HepG2 (cell line): ENCODE measurements at regions not wholly inside any gene's neighbourhood (a gene's known extent, or its start where the extent isn't known, plus 50 kb on each side); places are given as distances from the start of the nearest gene placed in this dataset.

Source experiments
- ATAC-seq: fragments of 200-7000 bp; cut with Tn5 transposase; 3 replicates; pipeline ENCODE4 v1.9.1; 2020; ENCODE audit warnings: mild to moderate bottlenecking, moderate library complexity
- BruUV-seq: library from RNA; stranded (reverse); fragments of 400-500 nt; replicated peaks from 2 replicates; lab custom pipeline; 2021; lab: Mats Ljungman, UMichigan
- CTCF ChIA-PET: fragments of 300-600 bp; formaldehyde crosslinking; extraction: SDS; loops from one replicate; lab custom pipeline; 2021; ENCODE audit warnings: low total read pairs, inconsistent platforms, low intra/inter-chr PET ratio; lab: Yijun Ruan, JAX
- POLR2A ChIA-PET: fragments of 350-600 bp; sonication (Branson Sonifier 250); formaldehyde crosslinking; loops from one replicate; lab custom pipeline; 2020; ENCODE audit warnings: antibody characterized with exemption, inconsistent platforms; lab: Yijun Ruan, JAX
- DNase-seq: peaks from one replicate; pipeline ENCODE4 v3.0.0-alpha.2; 2015; ENCODE audit warnings: low spot score
- FAIRE-seq: peaks from 3 replicates; lab custom pipeline; 2011; peaks lifted over from hg19 to GRCh38; lab: Jason Lieb, UNC
- H2AFZ ChIP-seq: one replicate; pipeline ENCODE4 v1.6.1; 2011; ENCODE audit warnings: low read length, inconsistent platforms
- H3K27ac ChIP-seq: fragments of 300-600 bp; 3 replicates; pipeline ENCODE4 v1.8.0; 2011; ENCODE audit warnings: mixed run types, mild to moderate bottlenecking, mixed read lengths, low read length, inconsistent platforms; ENCODE audit not compliant: insufficient read depth; ENCODE audit errors: extremely low read length
- H3K27me3 ChIP-seq, 2 experiments: fragments of 200-600 bp in 1 of 2; 2 replicates in 1 of 2; 3 replicates in 1 of 2; pipeline versions ENCODE4 v1.6.0 to v1.8.0; 2011; ENCODE audit warnings: low read length in 2 of 2, mild to moderate bottlenecking in 2 of 2, moderate library complexity in 2 of 2, inconsistent platforms in 1 of 2; ENCODE audit not compliant: insufficient read depth in 2 of 2, control insufficient read depth in 1 of 2
- H3K36me3 ChIP-seq, 2 experiments: fragments of 200-600 bp in 1 of 2; replicated peaks in 1 of 2; 2 replicates in 1 of 2; 3 replicates in 1 of 2; pipeline versions ENCODE4 v1.5.1 to v1.8.0; 2011; ENCODE audit warnings: low read length in 2 of 2, inconsistent platforms in 1 of 2; ENCODE audit not compliant: insufficient read depth in 2 of 2, control insufficient read depth in 1 of 2
- H3K4me1 ChIP-seq: 2 replicates; pipeline ENCODE4 v1.5.1; 2012; ENCODE audit warnings: low read length, inconsistent platforms; ENCODE audit not compliant: insufficient read depth
- H3K4me2 ChIP-seq: 2 replicates; pipeline ENCODE4 v1.6.0; 2011; ENCODE audit warnings: low read depth, low read length, inconsistent platforms
- H3K4me3 ChIP-seq, 3 experiments: fragments of 200-600 bp in 1 of 3; sonication (generic), shearing (Covaris generic) in 1 of 3; replicated peaks in 1 of 3; 2 replicates each; pipeline ENCODE4 v1.5.1; 2011 to 2016; ENCODE audit warnings: low read length in 3 of 3, inconsistent platforms in 2 of 3, low read depth in 2 of 3, mild to moderate bottlenecking in 2 of 3, control low read depth in 1 of 3, mixed read lengths in 1 of 3; ENCODE audit not compliant: insufficient read depth in 1 of 3
- H3K79me2 ChIP-seq: one replicate; pipeline ENCODE4 v1.6.1; 2011; ENCODE audit warnings: low read length, inconsistent platforms; ENCODE audit not compliant: insufficient read depth
- H3K9ac ChIP-seq: 2 replicates; pipeline ENCODE4 v1.6.0; 2011; ENCODE audit warnings: mild to moderate bottlenecking, low read depth, low read length, inconsistent platforms; ENCODE audit not compliant: insufficient read depth
- H3K9me3 ChIP-seq: 2 replicates; pipeline ENCODE4 v1.5.1; 2012; ENCODE audit warnings: mild to moderate bottlenecking, low read length
- H4K20me1 ChIP-seq: 2 replicates; pipeline ENCODE4 v1.6.0; 2011; ENCODE audit warnings: inconsistent platforms, mild to moderate bottlenecking, low read length, moderate library complexity; ENCODE audit not compliant: insufficient read depth
- ATAD3A ChIP-seq: sonication (generic); formaldehyde crosslinking; IDR thresholded peaks from 2 replicates; pipeline ENCODE4 v1.4.0; 2020; ENCODE audit warnings: missing genetic modification reagents
- CENPT ChIP-seq: sonication (generic); formaldehyde crosslinking; IDR thresholded peaks from 2 replicates; pipeline ENCODE4 v1.8.0; 2022; ENCODE audit warnings: low read depth, mild to moderate bottlenecking, moderate library complexity, missing genetic modification reagents
- KDM6A ChIP-seq: IDR thresholded peaks from 2 replicates; pipeline ENCODE4 v1.6.1; 2016; ENCODE audit warnings: low read depth
- MXD4 ChIP-seq: IDR thresholded peaks from 2 replicates; pipeline ENCODE4 v1.6.1; 2016; ENCODE audit warnings: mild to moderate bottlenecking, missing biosample characterization, missing genetic modification reagents
- NFAT5 ChIP-seq: sonication (generic); formaldehyde crosslinking; IDR thresholded peaks from 2 replicates; pipeline ENCODE4 v1.4.0; 2020; ENCODE audit warnings: missing genetic modification reagents
- RBAK ChIP-seq: sonication (generic); formaldehyde crosslinking; IDR thresholded peaks from 2 replicates; pipeline ENCODE4 v1.5.1; 2020; ENCODE audit warnings: mild to moderate bottlenecking, missing genetic modification reagents
- RFXANK ChIP-seq: IDR thresholded peaks from 2 replicates; pipeline ENCODE4 v1.6.1; 2016
- TERF1 ChIP-seq: sonication (generic); formaldehyde crosslinking; IDR thresholded peaks from 2 replicates; pipeline ENCODE4 v1.8.0; 2022; ENCODE audit warnings: mild to moderate bottlenecking, missing genetic modification reagents, moderate library complexity
- ZNF33A ChIP-seq: sonication (generic); formaldehyde crosslinking; IDR thresholded peaks from 2 replicates; pipeline ENCODE4 v1.5.1; 2020; ENCODE audit warnings: missing genetic modification reagents, mild to moderate bottlenecking, moderate library complexity, borderline replicate concordance
- ZSCAN5A ChIP-seq: sonication (generic); formaldehyde crosslinking; IDR thresholded peaks from 2 replicates; pipeline ENCODE4 v1.8.0; 2022; ENCODE audit warnings: mild to moderate bottlenecking, missing genetic modification reagents, borderline replicate concordance
- WGBS: methylation state at CpG from one replicate; pipeline ENCODE4 v1.1.6; 2017; ENCODE audit warnings: low lambda C conversion rate; 5-methylcytosine and 5-hydroxymethylcytosine counted together
- in situ Hi-C: cut with HindIII; loops from 2 replicates; pipeline ENCODE4 v1.10.0; 2017; ENCODE audit warnings: low pct_unique_long_range_greater_than_20kb; ENCODE audit not compliant: extremely low pct_ligation_motif_present
- intact Hi-C: fragments of 100-400 bp; cut with micrococcal nuclease; formaldehyde crosslinking; loops from one replicate; pipeline ENCODE4 v1.10.0; 2022; ENCODE audit not compliant: unreplicated experiment
- TF ChIP-seq, protein P1 (sequence below): sonication (generic); formaldehyde crosslinking; IDR thresholded peaks from 2 replicates; pipeline ENCODE4 v1.9.0; 2021; ENCODE audit warnings: mild to moderate bottlenecking, missing genetic modification reagents

- Histone ChIP-seq H3K9ac (no peak overlapping the region), H4K20me1 (no peaks in the 10 kb centered on the region), H2AFZ (no peak overlapping the region), H3K36me3 (no peaks in the 10 kb centered on the region), H3K9me3 (no peaks in the 10 kb centered on the region), H3K4me1 (peaks cover 32% of the 10 kb centered on the region), H3K27ac (no peak overlapping the region), H3K4me3 (no peak overlapping the region), H3K79me2 (no peaks in the 10 kb centered on the region), H3K4me2 (no peak overlapping the region), H3K27me3 (no peaks in the 10 kb centered on the region)
- DNase-seq (no peak), FAIRE-seq (no peak), ATAC-seq (no peak)
- intact Hi-C loops: no loop called here
- no TSS peak for BruUV-seq
- WGBS: 66% methylated on average over 2 of the region's 2 CpGs
- POLR2A ChIA-PET: no interaction called here
- CTCF ChIA-PET: no interaction called here
- in situ Hi-C loops: no loop called here
- TF ChIP-seq TERF1 (CRISPR knock-in tag) (no peak), KDM6A (no peak), RFXANK (CRISPR knock-in tag) (no peak), RBAK (CRISPR knock-in tag) (no peak), ATAD3A (no peak), MXD4 (no peak), CENPT (CRISPR knock-in tag) (no peak), ZSCAN5A (CRISPR knock-in tag) (no peak), ZNF33A (CRISPR knock-in tag) (no peak), NFAT5 (CRISPR knock-in tag) (no peak)
- TF ChIP-seq, protein P1, sequence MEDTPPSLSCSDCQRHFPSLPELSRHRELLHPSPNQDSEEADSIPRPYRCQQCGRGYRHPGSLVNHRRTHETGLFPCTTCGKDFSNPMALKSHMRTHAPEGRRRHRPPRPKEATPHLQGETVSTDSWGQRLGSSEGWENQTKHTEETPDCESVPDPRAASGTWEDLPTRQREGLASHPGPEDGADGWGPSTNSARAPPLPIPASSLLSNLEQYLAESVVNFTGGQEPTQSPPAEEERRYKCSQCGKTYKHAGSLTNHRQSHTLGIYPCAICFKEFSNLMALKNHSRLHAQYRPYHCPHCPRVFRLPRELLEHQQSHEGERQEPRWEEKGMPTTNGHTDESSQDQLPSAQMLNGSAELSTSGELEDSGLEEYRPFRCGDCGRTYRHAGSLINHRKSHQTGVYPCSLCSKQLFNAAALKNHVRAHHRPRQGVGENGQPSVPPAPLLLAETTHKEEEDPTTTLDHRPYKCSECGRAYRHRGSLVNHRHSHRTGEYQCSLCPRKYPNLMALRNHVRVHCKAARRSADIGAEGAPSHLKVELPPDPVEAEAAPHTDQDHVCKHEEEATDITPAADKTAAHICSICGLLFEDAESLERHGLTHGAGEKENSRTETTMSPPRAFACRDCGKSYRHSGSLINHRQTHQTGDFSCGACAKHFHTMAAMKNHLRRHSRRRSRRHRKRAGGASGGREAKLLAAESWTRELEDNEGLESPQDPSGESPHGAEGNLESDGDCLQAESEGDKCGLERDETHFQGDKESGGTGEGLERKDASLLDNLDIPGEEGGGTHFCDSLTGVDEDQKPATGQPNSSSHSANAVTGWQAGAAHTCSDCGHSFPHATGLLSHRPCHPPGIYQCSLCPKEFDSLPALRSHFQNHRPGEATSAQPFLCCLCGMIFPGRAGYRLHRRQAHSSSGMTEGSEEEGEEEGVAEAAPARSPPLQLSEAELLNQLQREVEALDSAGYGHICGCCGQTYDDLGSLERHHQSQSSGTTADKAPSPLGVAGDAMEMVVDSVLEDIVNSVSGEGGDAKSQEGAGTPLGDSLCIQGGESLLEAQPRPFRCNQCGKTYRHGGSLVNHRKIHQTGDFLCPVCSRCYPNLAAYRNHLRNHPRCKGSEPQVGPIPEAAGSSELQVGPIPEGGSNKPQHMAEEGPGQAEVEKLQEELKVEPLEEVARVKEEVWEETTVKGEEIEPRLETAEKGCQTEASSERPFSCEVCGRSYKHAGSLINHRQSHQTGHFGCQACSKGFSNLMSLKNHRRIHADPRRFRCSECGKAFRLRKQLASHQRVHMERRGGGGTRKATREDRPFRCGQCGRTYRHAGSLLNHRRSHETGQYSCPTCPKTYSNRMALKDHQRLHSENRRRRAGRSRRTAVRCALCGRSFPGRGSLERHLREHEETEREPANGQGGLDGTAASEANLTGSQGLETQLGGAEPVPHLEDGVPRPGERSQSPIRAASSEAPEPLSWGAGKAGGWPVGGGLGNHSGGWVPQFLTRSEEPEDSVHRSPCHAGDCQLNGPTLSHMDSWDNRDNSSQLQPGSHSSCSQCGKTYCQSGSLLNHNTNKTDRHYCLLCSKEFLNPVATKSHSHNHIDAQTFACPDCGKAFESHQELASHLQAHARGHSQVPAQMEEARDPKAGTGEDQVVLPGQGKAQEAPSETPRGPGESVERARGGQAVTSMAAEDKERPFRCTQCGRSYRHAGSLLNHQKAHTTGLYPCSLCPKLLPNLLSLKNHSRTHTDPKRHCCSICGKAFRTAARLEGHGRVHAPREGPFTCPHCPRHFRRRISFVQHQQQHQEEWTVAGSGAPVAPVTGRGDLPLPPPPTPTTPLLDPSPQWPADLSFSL (CRISPR knock-in tag): no peak
Measured at GRCh38 chr3:170762064-170762463, 107.9 kb downstream of the RPL22L1 start.
